CD8-positive, alpha-beta memory T cell (primary cell): ENCODE measurements at regions not wholly inside any gene's neighbourhood (a gene's known extent, or its start where the extent isn't known, plus 50 kb on each side); places are given as distances from the start of the nearest gene placed in this dataset.
"Not testable (repeated sequence)": the region's sequence is repeated elsewhere in the genome, so short reads cannot be mapped to it uniquely, and the experiment has no call there.

Experiments used
- CTCF ChIA-PET: fragments of 350-600 bp; sonication (Branson Sonifier 250); formaldehyde crosslinking; loops from one replicate; lab custom pipeline; 2021; ENCODE audit warnings: antibody characterized with exemption; lab: Charles Lee
- POLR2A ChIA-PET: fragments of 350-600 bp; sonication (Branson Sonifier 250); formaldehyde crosslinking; loops from one replicate; lab custom pipeline; 2021; ENCODE audit warnings: antibody characterized with exemption; lab: Charles Lee
- DNase-seq, 5 donors: peaks; one replicate each; pipeline versions ENCODE4 v3.0.0 to v3.0.0-alpha.2; 2020 to 2022; ENCODE audit warnings: mixed read lengths in 1 of 5
- H3K27ac ChIP-seq: one replicate; pipeline ENCODE4 v1.7.0; 2013; ENCODE audit warnings: low read depth, mild to moderate bottlenecking, low read length, moderate library complexity
- H3K27me3 ChIP-seq: 2 replicates; pipeline ENCODE4 v1.7.0; 2013; ENCODE audit warnings: low read length, mild to moderate bottlenecking; ENCODE audit not compliant: insufficient read depth, poor library complexity, severe bottlenecking
- H3K36me3 ChIP-seq: 2 replicates; pipeline ENCODE4 v1.7.0; 2013; ENCODE audit warnings: mild to moderate bottlenecking, low read length, moderate library complexity; ENCODE audit not compliant: insufficient read depth
- H3K4me1 ChIP-seq: 2 replicates; pipeline ENCODE4 v1.7.0; 2013; ENCODE audit warnings: mild to moderate bottlenecking, low read length, moderate library complexity; ENCODE audit not compliant: insufficient read depth
- H3K4me3 ChIP-seq: 2 replicates; pipeline ENCODE4 v1.7.0; 2013; ENCODE audit warnings: mild to moderate bottlenecking, low read length
- H3K9me3 ChIP-seq: 2 replicates; pipeline ENCODE4 v1.7.0; 2013; ENCODE audit warnings: mild to moderate bottlenecking, low read length
- H3K27ac Mint-ChIP-seq, 8 donors: one replicate each; pipeline ENCODE4 v1.8.0; 2020 to 2021; ENCODE audit warnings: mixed read lengths in 8 of 8, mild to moderate bottlenecking in 6 of 8, inconsistent platforms in 3 of 8, moderate library complexity in 3 of 8
- H3K27me3 Mint-ChIP-seq, 2 donors: one replicate each; pipeline ENCODE4 v1.8.0; 2020 to 2021; ENCODE audit warnings: mixed read lengths in 2 of 2, mild to moderate bottlenecking in 1 of 2, moderate library complexity in 1 of 2
- H3K36me3 Mint-ChIP-seq, 3 donors: one replicate each; pipeline ENCODE4 v1.8.0; 2020 to 2021; ENCODE audit warnings: mixed read lengths in 3 of 3, inconsistent platforms in 1 of 3, mild to moderate bottlenecking in 1 of 3
- H3K4me1 Mint-ChIP-seq, 3 donors: one replicate each; pipeline ENCODE4 v1.8.0; 2020 to 2021; ENCODE audit warnings: mixed read lengths in 3 of 3, inconsistent platforms in 1 of 3, mild to moderate bottlenecking in 1 of 3
- H3K4me3 Mint-ChIP-seq, 7 donors: one replicate each; pipeline ENCODE4 v1.8.0; 2020 to 2021; ENCODE audit warnings: mixed read lengths in 7 of 7, mild to moderate bottlenecking in 6 of 7, moderate library complexity in 4 of 7, inconsistent platforms in 2 of 7
- H3K9me3 Mint-ChIP-seq, 5 donors: one replicate each; pipeline ENCODE4 v1.8.0; 2020 to 2022; ENCODE audit warnings: mixed read lengths in 5 of 5, mild to moderate bottlenecking in 3 of 5, moderate library complexity in 2 of 5, inconsistent platforms in 1 of 5

GRCh38 chr13:74726206-74726605 is 592.0 kb upstream of the KLF12 start:
- Histone ChIP-seq H3K4me3 (no peak overlapping the region), H3K4me1 (no peaks in the 10 kb centered on the region), H3K9me3 (no peaks in the 10 kb centered on the region), H3K36me3 (no peaks in the 10 kb centered on the region), H3K27ac (no peak overlapping the region), H3K27me3 (no peaks in the 10 kb centered on the region)
- CTCF ChIA-PET, result no interaction called here
- POLR2A ChIA-PET, result no interaction called here
- Mint-ChIP-seq H3K9me3 (no peaks in the 10 kb centered on the region), H3K4me1 (no peaks in the 10 kb centered on the region), H3K36me3 (no peaks in the 10 kb centered on the region), H3K27ac (no peak overlapping the region), H3K4me3 (no peak overlapping the region), H3K27me3 (peaks cover 8 to 33% of the 10 kb centered on the region in 2 donors)
- no peak for DNase-seq

GRCh38 chr13:74718232-74718842 is 584.1 kb upstream of the KLF12 start:
- H3K36me3 Mint-ChIP-seq, H3K27ac Mint-ChIP-seq, POLR2A ChIA-PET, H3K4me3 ChIP-seq, H3K4me3 Mint-ChIP-seq, H3K4me1 Mint-ChIP-seq, H3K27ac ChIP-seq, H3K9me3 ChIP-seq, DNase-seq, H3K9me3 Mint-ChIP-seq, CTCF ChIA-PET, H3K4me1 ChIP-seq, H3K36me3 ChIP-seq, H3K27me3 ChIP-seq: not testable (repeated sequence)
- peaks cover 0 to 23% of the 10 kb centered on the region in 2 donors for H3K27me3 Mint-ChIP-seq

- Histone ChIP-seq H3K4me3 (no peak overlapping the region), H3K9me3 (no peaks in the 10 kb centered on the region), H3K27me3 (no peaks in the 10 kb centered on the region), H3K36me3 (no peaks in the 10 kb centered on the region), H3K27ac (no peak overlapping the region), H3K4me1 (no peaks in the 10 kb centered on the region)
- DNase-seq, result no peak
- Mint-ChIP-seq H3K27ac (no peak overlapping the region), H3K4me3 (no peak overlapping the region), H3K9me3 (peaks cover 0 to 4% (median 0%) of the 10 kb centered on the region in 5 donors), H3K4me1 (no peaks in the 10 kb centered on the region), H3K36me3 (no peaks in the 10 kb centered on the region), H3K27me3 (peaks cover 0 to 6% of the 10 kb centered on the region in 2 donors)
- POLR2A ChIA-PET, result no interaction called here
- CTCF ChIA-PET, result no interaction called here
Observed at GRCh38 chr13:74715718-74716117, 581.5 kb upstream of the KLF12 start.

- Histone ChIP-seq H3K9me3 (no peaks in the 10 kb centered on the region), H3K36me3 (no peaks in the 10 kb centered on the region), H3K27me3 (no peaks in the 10 kb centered on the region), H3K27ac (no peak overlapping the region), H3K4me3 (no peak overlapping the region), H3K4me1 (no peaks in the 10 kb centered on the region)
- ChIA-PET POLR2A (no interaction called here), CTCF (no interaction called here)
- no peak for DNase-seq
- Mint-ChIP-seq H3K9me3 (peaks cover 0 to 2% (median 0%) of the 10 kb centered on the region in 5 donors), H3K36me3 (no peaks in the 10 kb centered on the region), H3K27ac (peak overlapping the region in 1 of 8 donors; percentile 23), H3K4me3 (no peak overlapping the region), H3K4me1 (no peaks in the 10 kb centered on the region), H3K27me3 (peaks cover 0 to 3% of the 10 kb centered on the region in 2 donors)
Observed at GRCh38 chr13:74710006-74710405, 575.8 kb upstream of the KLF12 start.

GRCh38 chr13:74709226-74709625 is 575.0 kb upstream of the KLF12 start:
- POLR2A ChIA-PET, result no interaction called here
- Mint-ChIP-seq H3K27ac (no peak overlapping the region), H3K4me3 (no peak overlapping the region), H3K27me3 (peaks cover 0 to 9% of the 10 kb centered on the region in 2 donors), H3K9me3 (peaks cover 0 to 2% (median 0%) of the 10 kb centered on the region in 5 donors), H3K4me1 (no peaks in the 10 kb centered on the region), H3K36me3 (no peaks in the 10 kb centered on the region)
- Histone ChIP-seq H3K9me3 (no peaks in the 10 kb centered on the region), H3K4me3 (no peak overlapping the region), H3K27me3 (no peaks in the 10 kb centered on the region), H3K27ac (no peak overlapping the region), H3K4me1 (no peaks in the 10 kb centered on the region), H3K36me3 (no peaks in the 10 kb centered on the region)
- no peak for DNase-seq
- CTCF ChIA-PET, result no interaction called here

- no peak overlapping the region for H3K27ac ChIP-seq
- no peaks in the 10 kb centered on the region for H3K9me3 ChIP-seq
- no peak overlapping the region for H3K27ac Mint-ChIP-seq
- peaks cover 0 to under 1% (median 0%) of the 10 kb centered on the region in 5 donors for H3K9me3 Mint-ChIP-seq
- H3K27me3 Mint-ChIP-seq, result peaks cover 0 to 11% of the 10 kb centered on the region in 2 donors
- no peaks in the 10 kb centered on the region for H3K36me3 ChIP-seq
- no peak for DNase-seq
- no peaks in the 10 kb centered on the region for H3K4me1 Mint-ChIP-seq
- ChIA-PET POLR2A (no interaction called here), CTCF (no interaction called here)
- H3K4me3 Mint-ChIP-seq, result no peak overlapping the region
- H3K36me3 Mint-ChIP-seq, result no peaks in the 10 kb centered on the region
- no peak overlapping the region for H3K4me3 ChIP-seq
- H3K4me1 ChIP-seq, result no peaks in the 10 kb centered on the region
- no peaks in the 10 kb centered on the region for H3K27me3 ChIP-seq
Observed at GRCh38 chr13:74708629-74709028, 574.4 kb upstream of the KLF12 start.

GRCh38 chr13:74707291-74707690 is 573.1 kb upstream of the KLF12 start:
- ChIA-PET POLR2A (no interaction called here), CTCF (no interaction called here)
- no peaks in the 10 kb centered on the region for H3K27me3 ChIP-seq
- Mint-ChIP-seq H3K27ac (no peak overlapping the region), H3K4me3 (no peak overlapping the region), H3K9me3 (no peaks in the 10 kb centered on the region), H3K36me3 (no peaks in the 10 kb centered on the region), H3K4me1 (no peaks in the 10 kb centered on the region), H3K27me3 (peaks cover 0 to 11% of the 10 kb centered on the region in 2 donors)
- no peak overlapping the region for H3K4me3 ChIP-seq
- H3K27ac ChIP-seq, result no peak overlapping the region
- H3K36me3 ChIP-seq, result no peaks in the 10 kb centered on the region
- H3K9me3 ChIP-seq, result no peaks in the 10 kb centered on the region
- H3K4me1 ChIP-seq, result no peaks in the 10 kb centered on the region
- DNase-seq, result no peak

- CTCF ChIA-PET, result no interaction called here
- DNase-seq, result no peak
- Histone ChIP-seq H3K27me3 (no peaks in the 10 kb centered on the region), H3K4me3 (no peak overlapping the region), H3K36me3 (no peaks in the 10 kb centered on the region), H3K9me3 (no peaks in the 10 kb centered on the region), H3K4me1 (no peaks in the 10 kb centered on the region), H3K27ac (no peak overlapping the region)
- no peak overlapping the region for H3K4me3 Mint-ChIP-seq
- no peak overlapping the region for H3K27ac Mint-ChIP-seq
- H3K9me3 Mint-ChIP-seq, result peaks cover 0 to under 1% (median 0%) of the 10 kb centered on the region in 5 donors
- H3K4me1 Mint-ChIP-seq, result no peaks in the 10 kb centered on the region
- POLR2A ChIA-PET, result no interaction called here
- peaks cover 0 to 11% of the 10 kb centered on the region in 2 donors for H3K27me3 Mint-ChIP-seq
- no peaks in the 10 kb centered on the region for H3K36me3 Mint-ChIP-seq
Observed at GRCh38 chr13:74706801-74707200, 572.6 kb upstream of the KLF12 start.
